Prostate gland (tissue), 2 donors: ENCODE measurements at regions not wholly inside any gene's neighbourhood (a gene's known extent, or its start where the extent isn't known, plus 50 kb on each side); places are given as distances from the start of the nearest gene placed in this dataset.

Experiments
- DNase-seq: peaks from one replicate; pipeline ENCODE4 v3.0.0-alpha.2; 2019; ENCODE audit warnings: low spot score
- H3K27ac ChIP-seq, 2 donors: fragments of 200-600 bp; sonication (generic); 2 replicates each; pipeline ENCODE4 v1.5.1; 2017 to 2019
- H3K27me3 ChIP-seq: fragments of 200-600 bp; sonication (generic); replicated peaks from 2 replicates; pipeline ENCODE4 v1.5.1; 2019; ENCODE audit not compliant: insufficient read depth
- H3K36me3 ChIP-seq, 2 donors: fragments of 200-600 bp; sonication (generic); 1 replicate in 1 of 2; 2 replicates in 1 of 2; pipeline versions ENCODE4 v1.5.1 to v1.8.1; 2017 to 2019
- H3K4me1 ChIP-seq: fragments of 200-600 bp; sonication (generic); replicated peaks from 2 replicates; pipeline ENCODE4 v1.5.1; 2019
- H3K4me3 ChIP-seq, 2 donors: fragments of 200-600 bp; sonication (generic); 2 replicates each; pipeline ENCODE4 v1.5.1; 2017 to 2019
- H3K9me3 ChIP-seq: fragments of 200-600 bp; sonication (generic); 2 replicates; pipeline ENCODE4 v1.5.1; 2017
- CTCF ChIP-seq, 4 experiments: fragments of 200-600 bp in 2 of 4; fragments of 450-650 bp in 2 of 4; sonication (generic) in 2 of 4; IDR thresholded peaks; 1 replicate in 3 of 4; 2 replicates in 1 of 4; pipeline ENCODE4 v1.5.1; 2016 to 2019; ENCODE audit warnings: antibody characterized with exemption in 4 of 4, mild to moderate bottlenecking in 2 of 4, moderate library complexity in 2 of 4
- POLR2A ChIP-seq: fragments of 450-650 bp; IDR thresholded peaks from one replicate; pipeline ENCODE4 v1.6.1; 2016; ENCODE audit warnings: antibody characterized with exemption, mild to moderate bottlenecking
- POLR2AphosphoS5 ChIP-seq: sonication (generic); formaldehyde crosslinking; IDR thresholded peaks from one replicate; pipeline ENCODE4 v1.6.1; 2017; ENCODE audit warnings: antibody characterized with exemption
- WGBS: methylation state at CpG from one replicate; pipeline ENCODE4 v1.1.5; 2018; 5-methylcytosine and 5-hydroxymethylcytosine counted together
- intact Hi-C: fragments of 100-400 bp; cut with DNase I; formaldehyde crosslinking; loops from one replicate; pipeline ENCODE4 v1.14.2; 2022

GRCh38 chr14:44211718-44212117, 295.4 kb downstream of the FSCB start:
- no peak for TF ChIP-seq POLR2A
- no peak for TF ChIP-seq CTCF (IDR thresholded peaks at IDR 0.05)
- no peak for TF ChIP-seq POLR2AphosphoS5
- no peaks in the 10 kb centered on the region for H3K9me3 ChIP-seq
- H3K36me3 ChIP-seq: no peaks in the 10 kb centered on the region
- no peak overlapping the region for H3K4me3 ChIP-seq
- no peaks in the 10 kb centered on the region for H3K27me3 ChIP-seq
- no peak for DNase-seq
- intact Hi-C loops: no loop called here
- 93% methylated on average over 2 of the region's 2 CpGs for WGBS
- no peaks in the 10 kb centered on the region for H3K4me1 ChIP-seq
- H3K27ac ChIP-seq: no peak overlapping the region

DNA sequence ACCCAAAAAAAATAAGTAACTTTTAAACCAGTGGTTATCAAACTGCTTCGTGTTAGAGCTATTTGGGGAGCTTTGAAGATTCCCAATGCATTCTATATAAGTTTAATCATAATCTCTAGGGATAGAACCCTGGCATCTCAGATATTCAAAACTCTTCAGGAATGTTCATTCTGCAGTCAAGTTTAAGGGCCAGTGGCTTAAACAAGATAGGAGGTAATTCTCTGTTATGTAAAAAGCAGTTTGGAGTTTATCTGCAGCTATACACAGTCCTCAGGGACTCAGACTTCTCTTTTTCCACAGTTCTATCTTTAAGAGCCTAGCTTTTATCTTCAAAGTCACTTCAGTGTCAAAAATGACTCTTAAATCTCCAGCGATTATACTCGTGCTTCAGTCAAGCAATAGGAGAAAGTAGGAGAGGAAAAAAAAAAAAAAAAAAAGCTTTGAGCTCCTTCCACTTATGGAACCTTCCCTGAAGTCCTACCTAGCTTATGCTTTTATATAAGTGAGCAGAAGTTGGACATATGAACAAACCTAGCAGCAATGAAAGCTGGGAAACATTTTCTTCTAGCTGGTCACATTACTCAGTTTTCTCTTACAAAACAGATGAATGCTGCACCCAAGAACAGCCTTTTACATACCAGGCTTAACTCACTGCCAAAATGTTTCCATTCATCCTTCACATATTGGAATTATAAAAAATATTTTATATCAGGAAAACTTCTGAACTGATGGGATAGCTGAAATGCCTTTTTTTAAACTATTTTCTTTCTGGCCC, 302.8 kb downstream of the FSCB start:
- Histone ChIP-seq H3K27me3 (no peaks in the 10 kb centered on the region), H3K9me3 (no peaks in the 10 kb centered on the region), H3K4me1 (no peaks in the 10 kb centered on the region), H3K27ac (no peak overlapping the region), H3K36me3 (no peaks in the 10 kb centered on the region), H3K4me3 (no peak overlapping the region)
- DNase-seq: no peak
- TF ChIP-seq CTCF (IDR thresholded peaks at IDR 0.05) (no peak), POLR2A (no peak), POLR2AphosphoS5 (no peak)
- 30% methylated on average over 3 of the region's 3 CpGs for WGBS
- intact Hi-C loops: no loop called here

DNA sequence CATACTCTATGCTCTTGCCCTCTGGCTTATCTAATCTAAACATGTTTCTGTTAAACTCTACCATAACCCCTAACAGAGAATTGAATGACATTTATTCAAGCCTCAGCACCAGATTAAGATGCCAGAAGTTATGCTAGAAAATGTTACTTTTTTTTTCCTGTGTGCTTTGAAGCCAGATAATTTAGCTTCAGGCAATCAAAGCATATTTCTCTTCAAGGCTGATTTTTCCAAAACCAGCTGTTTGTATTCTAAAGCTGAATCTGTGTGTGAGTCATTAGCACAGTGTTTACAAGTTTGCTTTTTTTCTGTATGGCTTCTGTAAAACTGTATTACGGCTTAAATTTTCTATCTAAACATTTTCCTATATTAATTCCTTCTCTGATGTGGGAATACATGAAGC, 326.1 kb downstream of the FSCB start:
- Histone ChIP-seq H3K27me3 (no peaks in the 10 kb centered on the region), H3K4me3 (no peak overlapping the region), H3K4me1 (no peaks in the 10 kb centered on the region), H3K9me3 (no peaks in the 10 kb centered on the region), H3K36me3 (no peaks in the 10 kb centered on the region), H3K27ac (no peak overlapping the region)
- intact Hi-C loops: loop anchor here (1.0 kb wide), 1 partner anchor 8 kb away; no protein-coding TSS in a partner anchor
- no peak for DNase-seq
- 31% methylated on average over 1 of the region's 1 CpG for WGBS
- TF ChIP-seq POLR2A: no peak
- TF ChIP-seq CTCF (IDR thresholded peaks at IDR 0.05): no peak
- TF ChIP-seq POLR2AphosphoS5: no peak

- DNase-seq: no peak
- 92% methylated on average over 4 of the region's 4 CpGs for WGBS
Observed at GRCh38 chr14:44170556-44170955, 336.5 kb downstream of the FSCB start.

More at GRCh38 chr14:44170556-44170955, 336.5 kb downstream of the FSCB start:
- H3K4me1 ChIP-seq: no peaks in the 10 kb centered on the region
- H3K9me3 ChIP-seq: no peaks in the 10 kb centered on the region
- H3K27ac ChIP-seq: no peak overlapping the region
- H3K4me3 ChIP-seq: no peak overlapping the region
- no peaks in the 10 kb centered on the region for H3K27me3 ChIP-seq
- TF ChIP-seq POLR2A (no peak), CTCF (IDR thresholded peaks at IDR 0.05) (no peak), POLR2AphosphoS5 (no peak)
- intact Hi-C loops: no loop called here
- no peaks in the 10 kb centered on the region for H3K36me3 ChIP-seq
